Small intestine (tissue), 7 donors: ENCODE measurements at regions not wholly inside any gene's neighbourhood (a gene's known extent, or its start where the extent isn't known, plus 50 kb on each side); places are given as distances from the start of the nearest gene placed in this dataset.

ENCODE experiments used
- DNase-seq, 2 donors: peaks; one replicate each; pipeline versions ENCODE4 v3.0.0 to v3.0.0-alpha.2; 2013
- FAIRE-seq: peaks from 2 replicates; lab custom pipeline; 2012; peaks lifted over from hg19 to GRCh38; lab: Jason Lieb, UNC
- H3K27ac ChIP-seq, 3 donors: one replicate each; pipeline ENCODE4 v1.5.1; 2013; ENCODE audit warnings: low read length in 2 of 3, mild to moderate bottlenecking in 2 of 3, control low read depth in 1 of 3, inconsistent platforms in 1 of 3, low read depth in 1 of 3, moderate library complexity in 1 of 3
- H3K27me3 ChIP-seq, 3 donors: one replicate each; pipeline ENCODE4 v1.6.1; 2013; ENCODE audit warnings: low read length in 3 of 3, inconsistent platforms in 1 of 3; ENCODE audit not compliant: control insufficient read depth in 3 of 3, insufficient read depth in 3 of 3
- H3K36me3 ChIP-seq, 3 donors: one replicate each; pipeline ENCODE4 v1.6.1; 2013; ENCODE audit warnings: low read length in 3 of 3, inconsistent platforms in 1 of 3, low read depth in 1 of 3, mild to moderate bottlenecking in 1 of 3, moderate library complexity in 1 of 3; ENCODE audit not compliant: control insufficient read depth in 3 of 3, insufficient read depth in 2 of 3
- H3K4me1 ChIP-seq, 3 donors: one replicate each; pipeline ENCODE4 v1.6.1; 2013; ENCODE audit warnings: low read length in 2 of 3, inconsistent platforms in 1 of 3, low read depth in 1 of 3, mild to moderate bottlenecking in 1 of 3, moderate library complexity in 1 of 3; ENCODE audit not compliant: control insufficient read depth in 3 of 3, insufficient read depth in 2 of 3
- H3K4me3 ChIP-seq, 3 donors: one replicate each; pipeline ENCODE4 v1.5.1; 2013; ENCODE audit warnings: low read length in 3 of 3, control low read depth in 1 of 3, inconsistent platforms in 1 of 3, low read depth in 1 of 3, mild to moderate bottlenecking in 1 of 3, moderate library complexity in 1 of 3
- H3K9me3 ChIP-seq, 2 donors: one replicate each; pipeline ENCODE4 v1.6.1; 2013; ENCODE audit warnings: low read depth in 1 of 2, low read length in 1 of 2; ENCODE audit not compliant: control insufficient read depth in 2 of 2, insufficient read depth in 1 of 2
- WGBS, 3 donors: extraction: QIAGEN DNeasy Blood & Tissue Kit; methylation state at CpG; one replicate each; pipeline ENCODE4 v1.1.7; 2013; 5-methylcytosine and 5-hydroxymethylcytosine counted together
- donor health status: healthy with polysubstance abuse.
- donor health status: control.
- donor health status: control.
- donor health status: Bipolar disorder and iron deficiency.
- donor health status: healthy.

DNA sequence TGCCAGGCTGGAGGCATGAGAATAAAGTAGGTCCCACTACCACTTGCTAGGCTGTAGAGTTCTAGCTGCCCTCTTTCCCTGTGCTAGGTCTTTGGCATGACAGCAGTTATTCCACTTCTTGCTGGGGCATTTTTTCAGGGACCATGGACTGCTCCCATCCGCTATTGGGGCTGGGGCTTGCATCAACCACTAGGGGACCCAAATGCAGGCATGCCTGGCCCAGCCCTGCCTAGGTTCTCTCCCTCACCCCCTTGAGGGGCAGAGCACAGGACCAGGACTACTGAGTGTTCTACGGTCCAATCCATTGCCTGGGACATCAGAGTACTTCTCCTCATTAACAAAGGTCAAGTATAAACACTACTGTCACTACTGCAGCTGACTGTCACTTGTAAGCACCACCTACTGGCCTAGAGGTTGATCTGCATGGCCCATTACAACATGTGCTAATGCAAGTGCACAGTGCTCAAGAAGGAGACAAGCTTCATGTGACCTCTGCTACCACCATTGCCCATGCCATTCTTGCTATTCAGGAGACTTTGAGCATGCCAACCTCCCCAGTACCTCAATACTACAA, 270.5 kb downstream of the MBNL1 start:
- no peak overlapping the region for H3K4me3 ChIP-seq
- no peaks in the 10 kb centered on the region for H3K36me3 ChIP-seq
- H3K4me1 ChIP-seq, result no peaks in the 10 kb centered on the region
- H3K9me3 ChIP-seq, result peaks cover 0 to 12% of the 10 kb centered on the region in 2 donors
- no peaks in the 10 kb centered on the region for H3K27me3 ChIP-seq
- H3K27ac ChIP-seq, result no peak overlapping the region
- 89 to 97% (median 92%) methylated on average over 2 of the region's 2 CpGs for WGBS, 3 donors
- FAIRE-seq, result no peak
- peak in 1 of 2 donors; percentile 20 for DNase-seq

DNA sequence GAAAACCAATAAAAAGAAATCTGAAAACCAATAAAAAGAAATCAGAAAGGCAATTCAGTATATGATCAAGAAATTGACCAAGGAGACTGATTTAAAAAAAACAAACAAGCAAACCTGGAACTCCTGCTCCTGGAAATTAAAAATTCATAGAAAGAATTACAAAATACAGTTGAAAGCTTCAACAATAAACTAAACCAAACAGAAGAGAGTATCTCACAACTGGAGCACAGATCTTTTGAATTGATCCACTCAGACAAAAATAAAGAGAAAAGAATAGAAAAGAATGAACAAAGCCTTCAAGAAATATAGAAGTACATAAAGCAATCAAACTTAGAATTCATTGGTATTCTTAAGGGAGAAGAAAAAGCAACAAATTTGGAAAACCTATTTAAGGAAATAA, 271.4 kb downstream of the MBNL1 start:
- peaks cover 0 to 12% of the 10 kb centered on the region in 2 donors for H3K9me3 ChIP-seq
- H3K27ac ChIP-seq, result no peak overlapping the region
- H3K4me3 ChIP-seq, result no peak overlapping the region
- H3K27me3 ChIP-seq, result no peaks in the 10 kb centered on the region
- FAIRE-seq (no peak), DNase-seq (no peak)
- no peaks in the 10 kb centered on the region for H3K4me1 ChIP-seq
- H3K36me3 ChIP-seq, result no peaks in the 10 kb centered on the region

DNA sequence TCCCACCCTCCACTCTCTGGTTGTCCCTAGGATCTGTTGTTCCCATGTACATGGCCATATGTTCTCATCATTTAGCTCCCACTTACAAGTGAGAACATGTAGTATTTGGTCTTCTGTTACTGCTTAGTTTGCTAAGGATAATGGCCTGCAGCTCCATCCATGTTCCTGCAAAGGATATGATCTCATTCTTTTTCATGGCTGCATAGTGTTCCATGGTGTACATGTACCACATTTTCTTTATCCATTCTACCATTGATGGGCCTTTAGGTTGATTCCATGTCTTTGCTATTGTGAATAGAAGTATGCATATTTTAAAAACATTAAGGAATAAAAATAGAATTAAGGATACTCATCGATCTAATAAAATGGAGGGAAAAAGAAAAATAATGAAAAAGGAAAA, 278.4 kb downstream of the MBNL1 start:
- 82 to 96% (median 95%) methylated on average over 1 of the region's 1 CpG for WGBS, 3 donors
- Histone ChIP-seq H3K27me3 (no peaks in the 10 kb centered on the region), H3K9me3 (no peaks in the 10 kb centered on the region), H3K36me3 (no peaks in the 10 kb centered on the region), H3K4me3 (no peak overlapping the region), H3K4me1 (no peaks in the 10 kb centered on the region), H3K27ac (no peak overlapping the region)
- FAIRE-seq, result no peak
- DNase-seq, result no peak

DNA sequence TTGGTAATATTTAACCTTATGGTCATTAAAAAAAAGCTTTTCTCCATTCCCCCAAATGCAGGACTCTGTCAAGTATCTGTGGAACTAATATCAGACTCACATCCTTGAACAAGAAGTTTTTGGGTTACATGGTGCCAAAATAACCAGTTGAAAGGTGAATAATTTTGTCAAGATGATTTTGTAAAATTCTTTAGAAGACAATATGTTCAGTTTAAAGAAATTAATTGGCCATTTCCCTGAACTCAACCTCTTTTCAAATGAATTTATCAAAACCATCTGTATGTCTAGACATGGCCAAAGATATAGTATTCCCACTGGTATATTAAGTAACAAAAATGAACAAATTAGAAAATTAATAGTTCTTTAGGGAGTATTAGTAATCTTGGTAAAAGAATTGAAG, 280.5 kb downstream of the MBNL1 start:
- H3K9me3 ChIP-seq, result no peaks in the 10 kb centered on the region
- H3K27ac ChIP-seq, result no peak overlapping the region
- DNase-seq, result no peak
- no peak overlapping the region for H3K4me3 ChIP-seq
- FAIRE-seq, result peak; percentile 23
- no peaks in the 10 kb centered on the region for H3K27me3 ChIP-seq
- no peaks in the 10 kb centered on the region for H3K4me1 ChIP-seq
- no peaks in the 10 kb centered on the region for H3K36me3 ChIP-seq

DNA sequence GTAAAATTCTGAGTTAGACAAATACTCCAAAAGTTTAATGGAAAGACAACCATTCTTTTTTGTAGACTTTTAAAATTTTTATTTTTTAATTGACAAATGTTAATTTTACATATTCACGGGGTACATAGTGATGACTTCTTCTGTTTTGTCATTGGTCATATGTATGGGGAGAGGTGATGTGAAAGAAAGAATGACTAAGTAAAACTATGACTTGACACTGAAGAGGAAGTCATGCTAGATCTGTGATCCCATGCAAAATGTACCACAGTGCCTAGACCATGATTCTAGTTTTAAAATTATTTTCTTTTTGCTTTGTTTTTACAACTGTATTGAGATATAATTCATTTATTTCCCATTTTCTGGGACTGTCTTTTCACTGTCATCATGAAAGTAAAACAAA, 281.6 kb downstream of the MBNL1 start:
- Histone ChIP-seq H3K36me3 (no peaks in the 10 kb centered on the region), H3K9me3 (no peaks in the 10 kb centered on the region), H3K27ac (no peak overlapping the region), H3K4me1 (no peaks in the 10 kb centered on the region), H3K27me3 (no peaks in the 10 kb centered on the region), H3K4me3 (no peak overlapping the region)
- WGBS, 3 donors, result 88 to 96% (median 90%) methylated on average over 1 of the region's 1 CpG
- FAIRE-seq, result no peak
- DNase-seq, result no peak

DNA sequence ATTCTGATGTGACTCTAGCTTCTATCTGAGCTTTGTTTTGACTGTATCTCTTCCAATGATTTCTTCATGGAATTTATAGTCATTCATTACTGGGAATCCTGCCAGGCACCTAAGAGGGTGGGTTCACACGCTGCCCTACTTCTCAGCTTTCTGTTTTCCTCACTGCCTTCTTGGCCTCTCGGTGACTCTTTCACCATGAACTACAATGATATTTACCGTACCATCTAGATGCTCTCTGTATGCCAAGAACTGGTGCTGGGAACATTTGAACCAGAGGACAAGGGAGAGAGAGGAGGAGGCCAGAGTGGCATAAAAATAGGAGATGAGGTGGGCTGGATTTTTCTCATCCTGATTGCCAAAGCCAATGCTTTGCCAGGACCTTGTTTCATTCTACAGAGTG, 280.0 kb upstream of the P2RY1 start:
- Histone ChIP-seq H3K4me3 (no peak overlapping the region), H3K9me3 (no peaks in the 10 kb centered on the region), H3K27ac (no peak overlapping the region), H3K4me1 (peaks cover 0 to 2% (median 0%) of the 10 kb centered on the region in 3 donors), H3K27me3 (no peaks in the 10 kb centered on the region), H3K36me3 (no peaks in the 10 kb centered on the region)
- DNase-seq (peak in 1 of 2 donors; percentile 3), FAIRE-seq (no peak)
- WGBS, 3 donors, result 24 to 45% (median 38%) methylated on average over 3 of the region's 3 CpGs

DNA sequence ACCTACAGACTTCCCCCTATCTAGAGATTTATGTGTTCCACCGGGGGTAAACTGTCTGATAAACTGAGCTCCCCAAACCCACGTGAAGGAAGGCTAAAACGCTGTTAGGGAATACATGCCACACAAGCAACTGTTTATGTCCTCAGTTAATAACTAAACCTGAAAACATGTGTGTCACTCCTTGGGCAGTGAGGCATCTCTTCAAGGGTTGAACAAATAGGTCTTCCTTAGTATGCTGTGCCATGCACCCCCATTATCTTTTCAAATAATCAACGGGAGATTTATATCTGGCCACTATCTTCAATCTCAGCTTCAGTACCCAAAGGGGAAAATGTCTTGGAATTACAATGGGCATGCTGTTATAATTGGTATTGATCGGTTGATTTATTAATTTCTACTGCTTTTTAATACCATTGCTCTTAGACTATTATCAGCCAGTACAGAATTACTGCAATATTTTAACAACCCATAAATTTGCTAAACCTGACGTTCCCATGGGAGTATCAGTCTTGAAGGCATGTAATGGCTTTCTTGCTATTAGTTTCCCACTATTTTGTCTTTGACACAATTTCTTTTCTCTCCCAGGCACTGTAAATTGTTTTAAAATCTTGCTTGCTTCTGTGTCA, 279.2 kb upstream of the P2RY1 start:
- Histone ChIP-seq H3K36me3 (no peaks in the 10 kb centered on the region), H3K27me3 (no peaks in the 10 kb centered on the region), H3K9me3 (no peaks in the 10 kb centered on the region), H3K4me1 (peaks cover 0 to 2% (median 0%) of the 10 kb centered on the region in 3 donors), H3K27ac (no peak overlapping the region), H3K4me3 (no peak overlapping the region)
- DNase-seq (no peak), FAIRE-seq (no peak)
- 86 to 90% (median 89%) methylated on average over 6 of the region's 6 CpGs for WGBS, 3 donors

DNA sequence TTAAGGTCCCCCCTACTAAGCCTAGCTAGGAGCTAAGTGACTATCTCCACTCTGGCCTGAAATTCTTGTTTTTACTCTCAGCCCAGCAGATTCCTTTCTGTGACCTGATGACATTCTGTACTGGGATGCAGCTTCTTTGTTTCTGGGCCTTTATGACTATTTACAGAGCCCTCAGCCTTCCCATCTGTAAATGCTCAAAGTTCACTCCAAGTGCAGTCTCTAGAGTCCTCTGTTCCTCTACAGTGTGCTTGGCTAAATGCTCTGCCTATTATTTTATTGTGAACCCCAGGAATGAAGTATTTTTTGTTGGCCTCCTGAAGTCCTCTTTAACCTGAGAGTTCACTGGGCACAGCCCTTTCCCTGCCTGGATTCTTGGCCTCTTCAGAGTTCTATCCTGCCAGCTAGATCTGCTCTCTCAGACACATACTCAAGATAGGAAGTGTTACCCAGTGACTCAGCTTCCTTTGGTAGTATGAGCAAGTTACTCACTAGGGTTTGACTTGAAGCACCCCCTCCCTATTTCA, 278.1 kb upstream of the P2RY1 start:
- Histone ChIP-seq H3K27me3 (no peaks in the 10 kb centered on the region), H3K27ac (no peak overlapping the region), H3K36me3 (no peaks in the 10 kb centered on the region), H3K9me3 (no peaks in the 10 kb centered on the region), H3K4me3 (no peak overlapping the region), H3K4me1 (peaks cover 0 to 2% (median 0%) of the 10 kb centered on the region in 3 donors)
- DNase-seq (peak; percentile 20 to 22), FAIRE-seq (no peak)
